K562 (cell line): ENCODE measurements at regions not wholly inside any gene's neighbourhood (a gene's known extent, or its start where the extent isn't known, plus 50 kb on each side); places are given as distances from the start of the nearest gene placed in this dataset.

Experiments used
- ATAC-seq: fragments of 200-7000 bp; cut with Tn5 transposase; 3 replicates; pipeline ENCODE4 v1.9.1; 2020; ENCODE audit warnings: moderate library complexity
- BruUV-seq: library from RNA; stranded (reverse); fragments of 400-500 nt; replicated peaks from 2 replicates; lab custom pipeline; 2021; lab: Mats Ljungman, UMichigan
- CTCF ChIA-PET: fragments of 300-600 bp; formaldehyde crosslinking; extraction: SDS; loops from one replicate; lab custom pipeline; 2021; ENCODE audit warnings: low intra/inter-chr PET ratio; lab: Yijun Ruan, JAX
- POLR2A ChIA-PET: fragments of 300-600, 350-650 bp; sonication (Branson Sonifier 250); formaldehyde crosslinking; extraction: SDS; loops from one replicate; lab custom pipeline; 2021; ENCODE audit warnings: antibody characterized with exemption, inconsistent platforms; lab: Yijun Ruan, JAX
- DNase-seq, 4 experiments: peaks; one replicate each; pipeline versions ENCODE4 v3.0.0 to v3.0.0-alpha.2; 2011 to 2018; ENCODE audit warnings: low spot score in 3 of 4, mixed read lengths in 3 of 4; ENCODE audit errors: extremely low read depth in 1 of 4
- FAIRE-seq: peaks from 2 replicates; lab custom pipeline; 2011; peaks lifted over from hg19 to GRCh38; lab: Jason Lieb, UNC
- H2AFZ ChIP-seq: 2 replicates; pipeline ENCODE4 v1.6.0; 2011; ENCODE audit warnings: low read depth, low read length, control low read depth, inconsistent platforms
- H3K27ac ChIP-seq: fragments of 200-600 bp; 3 replicates; pipeline ENCODE4 v1.8.0; 2011; ENCODE audit warnings: low read depth, mild to moderate bottlenecking, control low read depth, inconsistent platforms, low read length, moderate library complexity, mixed read lengths; ENCODE audit errors: extremely low read depth
- H3K27me3 ChIP-seq, 2 experiments: fragments of 300-600 bp in 1 of 2; 2 replicates in 1 of 2; 3 replicates in 1 of 2; pipeline versions ENCODE4 v1.6.0 to v1.8.0; 2011; ENCODE audit warnings: inconsistent platforms in 2 of 2, low read length in 2 of 2, mild to moderate bottlenecking in 1 of 2, mixed read lengths in 1 of 2, moderate library complexity in 1 of 2; ENCODE audit not compliant: control insufficient read depth in 2 of 2, insufficient read depth in 2 of 2
- H3K36me3 ChIP-seq: fragments of 300-600 bp; 3 replicates; pipeline ENCODE4 v1.8.0; 2011; ENCODE audit warnings: mild to moderate bottlenecking, low read length, inconsistent platforms; ENCODE audit not compliant: control insufficient read depth, insufficient read depth
- H3K4me1 ChIP-seq, 2 experiments: fragments of 200-600 bp in 1 of 2; replicated peaks in 1 of 2; 2 replicates in 1 of 2; 3 replicates in 1 of 2; pipeline versions ENCODE4 v1.5.1 to v1.8.0; 2011; ENCODE audit warnings: inconsistent platforms in 2 of 2, low read length in 2 of 2, mild to moderate bottlenecking in 1 of 2, mixed read lengths in 1 of 2, moderate library complexity in 1 of 2; ENCODE audit not compliant: control insufficient read depth in 2 of 2, insufficient read depth in 2 of 2
- H3K4me2 ChIP-seq: 2 replicates; pipeline ENCODE4 v1.6.1; 2011; ENCODE audit warnings: low read length, control low read depth, inconsistent platforms, mixed read lengths; ENCODE audit not compliant: insufficient read depth
- H3K4me3 ChIP-seq: fragments of 200-600 bp; sonication (generic), shearing (Covaris generic); 2 replicates; pipeline ENCODE4 v1.5.1; 2016; ENCODE audit warnings: control low read depth, inconsistent platforms
- H3K79me2 ChIP-seq: fragments of 200-600 bp; 3 replicates; pipeline ENCODE4 v1.8.0; 2011; ENCODE audit warnings: low read length, inconsistent platforms; ENCODE audit not compliant: control insufficient read depth, insufficient read depth
- H3K9ac ChIP-seq, 2 experiments: 2 replicates each; pipeline versions ENCODE4 v1.6.0 to v1.6.1; 2011; ENCODE audit warnings: low read depth in 2 of 2, low read length in 2 of 2, control low read depth in 1 of 2, inconsistent platforms in 1 of 2, mild to moderate bottlenecking in 1 of 2, mixed read lengths in 1 of 2; ENCODE audit not compliant: insufficient read depth in 1 of 2
- H3K9me1 ChIP-seq: one replicate; pipeline ENCODE4 v1.6.0; 2011; ENCODE audit warnings: inconsistent platforms, mild to moderate bottlenecking, low read length, moderate library complexity; ENCODE audit not compliant: control insufficient read depth, insufficient read depth
- H3K9me3 ChIP-seq: replicated peaks from 2 replicates; pipeline ENCODE4 v1.5.1; 2011; ENCODE audit warnings: low read depth, low read length, inconsistent platforms; ENCODE audit not compliant: control insufficient read depth, insufficient read depth
- H4K20me1 ChIP-seq: replicated peaks from 2 replicates; pipeline ENCODE4 v1.6.1; 2011; ENCODE audit warnings: low read length, inconsistent platforms, mixed read lengths; ENCODE audit not compliant: control insufficient read depth, insufficient read depth
- CCNT2 ChIP-seq: IDR thresholded peaks from 2 replicates; pipeline ENCODE4 v1.6.1; 2011; ENCODE audit warnings: borderline replicate concordance, low read depth, mild to moderate bottlenecking, moderate library complexity, mixed read lengths, low read length; ENCODE audit not compliant: insufficient read length; ENCODE audit errors: extremely low read depth
- E2F3 ChIP-seq: fragments of 250-450 bp; sonication (Bioruptor Pico); IDR thresholded peaks from 2 replicates; pipeline ENCODE4 v1.4.0; 2020; ENCODE audit warnings: mild to moderate bottlenecking
- HDAC1 ChIP-seq, 2 experiments: fragments of 450-650 bp; IDR thresholded peaks; 2 replicates each; pipeline ENCODE4 v1.6.1; 2016 to 2017; ENCODE audit warnings: inconsistent platforms in 1 of 2, mild to moderate bottlenecking in 1 of 2, moderate library complexity in 1 of 2
- HLTF ChIP-seq: fragments of 450-650 bp; IDR thresholded peaks from 2 replicates; pipeline ENCODE4 v1.6.1; 2016
- IRF2 ChIP-seq: sonication (generic); formaldehyde crosslinking; IDR thresholded peaks from 2 replicates; pipeline ENCODE4 v1.8.1; 2022; ENCODE audit warnings: mild to moderate bottlenecking, missing genetic modification reagents
- LARP7 ChIP-seq: fragments of 450-650 bp; IDR thresholded peaks from 2 replicates; pipeline ENCODE4 v1.6.1; 2016
- RBM15 ChIP-seq: fragments of 200-400 bp; formaldehyde crosslinking; IDR thresholded peaks from 2 replicates; pipeline ENCODE4 v1.6.1; 2018; ENCODE audit warnings: mild to moderate bottlenecking, low read length, moderate library complexity; ENCODE audit not compliant: insufficient read depth
- SMAD4 ChIP-seq: fragments of 250-450 bp; sonication (Bioruptor Pico); conservative IDR thresholded peaks from 2 replicates; pipeline ENCODE4 v1.8.0; 2021; ENCODE audit warnings: inconsistent platforms, mild to moderate bottlenecking, moderate library complexity
- TAF1 ChIP-seq: IDR thresholded peaks from 2 replicates; pipeline ENCODE4 v1.6.1; 2011; ENCODE audit warnings: mild to moderate bottlenecking, low read length, moderate library complexity; ENCODE audit not compliant: insufficient read depth, control insufficient read depth, severe bottlenecking; ENCODE audit errors: extremely low read depth
- ZBED1 ChIP-seq: IDR thresholded peaks from 2 replicates; pipeline ENCODE4 v1.6.1; 2014
- ZEB2 ChIP-seq: fragments of 450-650 bp; IDR thresholded peaks from 2 replicates; pipeline ENCODE4 v1.6.1; 2016
- ZNF197 ChIP-seq: fragments of 200-800 bp; sonication (Bioruptor generic); IDR thresholded peaks from 2 replicates; pipeline ENCODE4 v1.6.1; 2016; ENCODE audit warnings: low read depth, missing genetic modification characterization, missing compliant biosample characterization
- ZNF764 ChIP-seq: fragments of 250-450 bp; sonication (Bioruptor Pico); IDR thresholded peaks from 2 replicates; pipeline ENCODE4 v1.4.0; 2020; ENCODE audit warnings: low read depth, mild to moderate bottlenecking, moderate library complexity
- WGBS: fragments of 100-300 bp; shearing (Covaris generic); methylation state at CpG from one replicate; pipeline ENCODE4 v1.1.6; 2016; ENCODE audit warnings: low coverage, mixed read lengths; ENCODE audit not compliant: insufficient coverage; ENCODE audit errors: missing lambda C conversion rate; 5-methylcytosine and 5-hydroxymethylcytosine counted together
- in situ Hi-C: fragments of 300-500 bp; cut with MboI; formaldehyde crosslinking; loops from 4 replicates; pipeline ENCODE4 v1.15.0; 2018; ENCODE audit warnings: inconsistent platforms, mixed read lengths
- intact Hi-C: fragments of 100-400 bp; cut with micrococcal nuclease; formaldehyde crosslinking; loops from 2 replicates; pipeline ENCODE4 v1.14.2; 2022
- TF ChIP-seq, protein P1 (sequence below): fragments of 450-650 bp; IDR thresholded peaks from 2 replicates; pipeline ENCODE4 v1.6.1; 2016; ENCODE audit warnings: antibody characterized with exemption

- DNase-seq: no peak
- no TSS peak for BruUV-seq
- 0% methylated on average over 4 of the region's 4 CpGs for WGBS
These were observed 623.4 kb downstream of the CDH26 start for GRCh38 chr20:60581606-60582115.

More at GRCh38 chr20:60581606-60582115, 623.4 kb downstream of the CDH26 start:
- no peak for FAIRE-seq
- POLR2A ChIA-PET: no interaction called here
- in situ Hi-C loops: no loop called here
- Histone ChIP-seq H3K79me2 (no peaks in the 10 kb centered on the region), H3K4me3 (no peak overlapping the region), H3K4me1 (no peaks in the 10 kb centered on the region), H4K20me1 (no peaks in the 10 kb centered on the region), H3K27ac (no peak overlapping the region), H3K36me3 (no peaks in the 10 kb centered on the region), H2AFZ (no peak overlapping the region)
- ATAC-seq: no peak
- no peak for TF ChIP-seq TAF1
- no peak for TF ChIP-seq ZNF197 (CRISPR knock-in tag)
- no peak for TF ChIP-seq RBM15
- no peak for TF ChIP-seq IRF2
- no peak for TF ChIP-seq HDAC1 (IDR thresholded peaks at IDR 0.05)
- TF ChIP-seq ZNF764: no peak
- TF ChIP-seq SMAD4 (CRISPR knock-in tag): no peak
- no peak for TF ChIP-seq ZBED1
- no peak for TF ChIP-seq LARP7
- no peak for TF ChIP-seq CCNT2
- TF ChIP-seq HLTF: no peak
- no peak for TF ChIP-seq ZEB2
- TF ChIP-seq, protein P1, sequence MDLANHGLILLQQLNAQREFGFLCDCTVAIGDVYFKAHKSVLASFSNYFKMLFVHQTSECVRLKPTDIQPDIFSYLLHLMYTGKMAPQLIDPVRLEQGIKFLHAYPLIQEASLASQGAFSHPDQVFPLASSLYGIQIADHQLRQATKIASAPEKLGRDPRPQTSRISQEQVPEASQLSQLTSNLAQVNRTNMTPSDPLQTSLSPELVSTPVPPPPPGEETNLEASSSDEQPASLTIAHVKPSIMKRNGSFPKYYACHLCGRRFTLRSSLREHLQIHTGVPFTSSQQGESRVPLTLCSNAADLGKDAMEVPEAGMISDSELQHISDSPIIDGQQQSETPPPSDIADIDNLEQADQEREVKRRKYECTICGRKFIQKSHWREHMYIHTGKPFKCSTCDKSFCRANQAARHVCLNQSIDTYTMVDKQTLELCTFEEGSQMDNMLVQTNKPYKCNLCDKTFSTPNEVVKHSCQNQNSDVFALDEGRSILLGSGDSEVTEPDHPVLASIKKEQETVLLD: no peak
- TF ChIP-seq E2F3 (CRISPR knock-in tag): no peak
- TF ChIP-seq, all 486 proteins: peak for 0
- no peaks in the 10 kb centered on the region for H3K9me3 ChIP-seq
- no peaks in the 10 kb centered on the region for H3K9me1 ChIP-seq
- no peaks in the 10 kb centered on the region for H3K27me3 ChIP-seq
- CTCF ChIA-PET: no interaction called here
- no peak overlapping the region for H3K4me2 ChIP-seq
- intact Hi-C loops: no loop called here
- H3K9ac ChIP-seq: no peak overlapping the region
